ENCODE measurements at regions not wholly inside any gene's neighbourhood (a gene's known extent, or its start where the extent isn't known, plus 50 kb on each side); places are given as distances from the start of the nearest gene placed in this dataset.

- intact Hi-C loops (cut with DNase I; ENCODE audit: low total_unique reads): no loop called here
- WGBS, 2 donors: 61 to 67% methylated on average over 2 of the region's 2 CpGs
- TF ChIP-seq CTCF (IDR thresholded peaks at IDR 0.05) (no peak), POLR2A (IDR thresholded peaks at IDR 0.05) (no peak)
Measured at GRCh38 chr18:5608846-5609245, 65.0 kb upstream of the EPB41L3 start.

GRCh38 chr18:5606951-5607350, 63.2 kb upstream of the EPB41L3 start:
- H3K27ac ChIP-seq: no peak overlapping the region
- no peaks in the 10 kb centered on the region for H3K27me3 ChIP-seq
- H3K9me3 ChIP-seq: no peaks in the 10 kb centered on the region
- no peak for DNase-seq
- no peaks in the 10 kb centered on the region for H3K36me3 ChIP-seq (ENCODE audit: low read depth, missing control alignments)
- no peak overlapping the region for H3K4me3 ChIP-seq
- intact Hi-C loops (cut with DNase I; ENCODE audit: low total_unique reads): no loop called here
- peaks cover 8% of the 10 kb centered on the region for H3K4me1 ChIP-seq
- TF ChIP-seq CTCF (IDR thresholded peaks at IDR 0.05) (no peak), POLR2A (IDR thresholded peaks at IDR 0.05) (no peak)
- 88 to 90% methylated on average over 6 of the region's 6 CpGs for WGBS, 2 donors

More at GRCh38 chr18:5608846-5609245, 65.0 kb upstream of the EPB41L3 start:
- Histone ChIP-seq H3K27ac (no peak overlapping the region), H3K27me3 (no peaks in the 10 kb centered on the region), H3K4me1 (peaks cover 8% of the 10 kb centered on the region), H3K9me3 (no peaks in the 10 kb centered on the region), H3K4me3 (no peak overlapping the region), H3K36me3 (ENCODE audit: low read depth, missing control alignments) (no peaks in the 10 kb centered on the region)
- DNase-seq: no peak

GRCh38 chr18:5604778-5605177, 61.0 kb upstream of the EPB41L3 start:
- H3K27ac ChIP-seq: no peak overlapping the region
- no peaks in the 10 kb centered on the region for H3K9me3 ChIP-seq
- intact Hi-C loops (cut with DNase I; ENCODE audit: low total_unique reads): no loop called here
- H3K4me3 ChIP-seq: no peak overlapping the region
- H3K4me1 ChIP-seq: peaks cover 13% of the 10 kb centered on the region
- TF ChIP-seq CTCF (IDR thresholded peaks at IDR 0.05) (no peak), POLR2A (IDR thresholded peaks at IDR 0.05) (no peak)
- 78 to 81% methylated on average over 2 of the region's 2 CpGs for WGBS, 2 donors
- no peaks in the 10 kb centered on the region for H3K36me3 ChIP-seq (ENCODE audit: low read depth, missing control alignments)
- H3K27me3 ChIP-seq: no peaks in the 10 kb centered on the region
- DNase-seq: no peak

- no peak overlapping the region for H3K4me3 ChIP-seq
- H3K27me3 ChIP-seq: no peaks in the 10 kb centered on the region
- H3K4me1 ChIP-seq: peaks cover 8% of the 10 kb centered on the region
- TF ChIP-seq CTCF (IDR thresholded peaks at IDR 0.05) (no peak), POLR2A (IDR thresholded peaks at IDR 0.05) (no peak)
- no peaks in the 10 kb centered on the region for H3K36me3 ChIP-seq (ENCODE audit: low read depth, missing control alignments)
- DNase-seq: no peak
- WGBS, 2 donors: 65 to 73% methylated on average over 6 of the region's 6 CpGs
- intact Hi-C loops (cut with DNase I; ENCODE audit: low total_unique reads): no loop called here
- H3K9me3 ChIP-seq: no peaks in the 10 kb centered on the region
- no peak overlapping the region for H3K27ac ChIP-seq
Measured at GRCh38 chr18:5603153-5603552, 59.4 kb upstream of the EPB41L3 start.

- H3K27ac ChIP-seq: no peak overlapping the region
Measured at GRCh38 chr18:5601188-5601624, 57.4 kb upstream of the EPB41L3 start.

More at GRCh38 chr18:5601188-5601624, 57.4 kb upstream of the EPB41L3 start:
- Histone ChIP-seq H3K4me3 (no peak overlapping the region), H3K36me3 (ENCODE audit: low read depth, missing control alignments) (no peaks in the 10 kb centered on the region), H3K4me1 (peaks cover 5% of the 10 kb centered on the region), H3K9me3 (no peaks in the 10 kb centered on the region), H3K27me3 (no peaks in the 10 kb centered on the region)
- intact Hi-C loops (cut with DNase I; ENCODE audit: low total_unique reads): no loop called here
- TF ChIP-seq POLR2A (IDR thresholded peaks at IDR 0.05) (no peak), CTCF (IDR thresholded peaks at IDR 0.05) (no peak)
- DNase-seq: no peak
- WGBS, 2 donors: 52 to 69% methylated on average over 2 of the region's 2 CpGs
